Stimulated activated CD4-positive, alpha-beta T cell treated with anti-CD3 and anti-CD28 coated beads, Interleukin-12 subunit alpha, Interleukin-12 subunit beta, amount 100 ng/mL, for 24 hours (primary cell): ENCODE measurements at regions not wholly inside any gene's neighbourhood (a gene's known extent, or its start where the extent isn't known, plus 50 kb on each side); places are given as distances from the start of the nearest gene placed in this dataset.
"Not testable (repeated sequence)": the region's sequence is repeated elsewhere in the genome, so short reads cannot be mapped to it uniquely, and the experiment has no call there.

Experiments used
- DNase-seq, 2 experiments: peaks; one replicate each; pipeline ENCODE4 v3.0.0-alpha.2; 2020; ENCODE audit warnings: low read depth in 2 of 2

DNA sequence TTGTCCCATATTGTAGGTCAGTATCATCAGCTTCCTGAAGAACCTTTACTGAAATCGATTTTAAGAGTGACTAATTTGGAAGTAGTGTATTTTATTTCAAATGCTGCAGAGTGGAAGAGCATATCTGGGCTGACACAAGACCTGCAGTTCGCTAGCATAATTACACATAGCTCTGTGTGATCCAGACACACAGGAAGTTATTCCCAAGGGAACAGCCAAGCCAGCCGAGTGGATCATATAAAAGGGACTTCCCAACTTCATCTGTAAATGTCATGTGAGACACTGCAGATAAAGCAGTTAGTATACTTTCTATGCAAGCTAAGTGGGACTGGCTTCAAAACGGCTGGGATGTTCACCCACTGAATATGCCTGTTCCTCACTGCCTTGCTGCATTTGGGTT is 760.4 kb downstream of the SLITRK1 start:
- DNase-seq = no peak

DNA sequence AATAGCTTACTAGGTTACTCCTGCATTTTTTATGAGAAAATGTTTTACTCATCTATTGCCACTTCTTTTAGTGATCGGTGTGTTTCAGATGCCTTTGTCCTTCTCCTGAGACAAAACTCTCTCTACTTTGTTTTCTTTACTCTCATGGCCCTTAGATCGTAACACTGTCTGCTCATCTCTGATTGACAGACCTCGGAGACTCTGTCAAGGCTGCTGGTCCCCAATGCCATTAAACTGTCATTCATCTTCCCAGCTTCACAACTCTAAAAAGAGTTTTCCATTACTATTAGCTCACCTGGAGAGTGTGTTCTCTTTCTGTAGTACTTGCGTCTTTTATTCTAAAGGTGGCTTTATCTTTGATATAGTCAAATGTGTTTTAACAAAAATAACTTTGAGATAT is 765.2 kb downstream of the SLITRK1 start:
- no peak for DNase-seq

DNA sequence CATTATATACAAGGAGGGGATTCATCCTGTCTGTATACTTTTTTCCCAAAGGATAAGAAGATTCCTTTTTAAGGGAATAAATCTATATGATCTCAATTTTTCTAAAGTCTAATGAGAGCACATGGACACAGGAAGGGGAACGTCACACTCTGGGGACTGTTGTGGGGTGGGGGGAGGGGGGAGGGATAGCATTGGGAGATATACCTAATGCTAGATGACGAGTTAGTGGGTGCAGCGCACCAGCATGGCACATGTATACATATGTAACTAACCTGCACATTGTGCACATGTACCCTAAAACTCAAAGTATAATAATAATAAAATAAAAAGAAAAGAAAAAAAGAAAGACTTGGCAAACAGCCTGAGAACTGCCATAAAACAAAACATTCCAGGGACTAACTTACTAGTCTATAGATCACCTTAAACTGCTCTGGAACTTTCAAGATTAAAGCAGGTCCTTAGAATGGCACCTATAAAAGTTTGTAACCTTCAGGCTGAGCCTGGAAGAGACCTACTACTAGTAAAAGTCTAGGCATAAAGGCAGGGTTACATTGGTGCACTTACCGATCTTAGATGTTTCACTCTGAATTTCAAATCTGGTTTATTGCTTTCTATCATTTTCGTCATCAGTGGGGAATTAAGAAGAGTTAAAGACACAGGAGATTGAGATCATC is 780.6 kb downstream of the SLITRK1 start:
- not testable (repeated sequence) for DNase-seq

DNA sequence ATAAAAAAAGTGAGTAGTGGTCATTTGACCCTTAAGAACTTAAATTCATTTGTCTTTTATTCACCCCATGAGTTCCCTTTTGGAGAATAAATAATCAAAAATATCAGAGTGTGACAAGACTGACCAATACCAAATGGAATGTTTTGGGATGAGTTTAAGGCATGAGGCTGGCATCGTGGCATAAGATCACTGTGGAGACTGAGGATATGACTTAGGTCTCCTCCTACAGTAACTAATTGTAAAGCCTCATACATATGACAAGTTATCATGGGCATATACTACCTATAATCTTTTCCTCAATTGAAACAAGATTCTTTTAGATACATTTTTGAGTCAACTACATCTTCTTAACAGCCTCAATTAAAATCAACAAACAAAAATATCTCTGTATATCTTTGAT is 782.0 kb downstream of the SLITRK1 start:
- no peak for DNase-seq

DNA sequence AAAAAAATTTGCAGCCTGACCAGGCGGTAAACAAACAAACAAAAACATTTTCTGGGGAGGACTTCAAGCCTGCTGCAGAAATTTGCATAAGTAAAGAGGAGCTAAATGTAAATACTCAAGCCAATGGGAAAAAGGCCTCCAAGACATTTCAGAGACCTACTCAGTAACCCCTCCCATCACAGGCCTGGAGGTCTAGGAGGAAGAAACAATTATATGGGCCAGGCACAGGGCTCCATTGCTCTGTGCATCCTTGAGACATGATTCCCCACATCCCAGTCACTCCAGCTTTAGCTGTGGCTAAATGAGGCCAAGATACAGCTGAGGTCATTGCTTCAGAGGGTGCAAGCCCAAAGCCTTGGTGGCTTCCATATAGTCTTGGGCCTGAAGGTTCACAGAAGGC is 793.4 kb downstream of the SLITRK1 start:
- no peak for DNase-seq

DNA sequence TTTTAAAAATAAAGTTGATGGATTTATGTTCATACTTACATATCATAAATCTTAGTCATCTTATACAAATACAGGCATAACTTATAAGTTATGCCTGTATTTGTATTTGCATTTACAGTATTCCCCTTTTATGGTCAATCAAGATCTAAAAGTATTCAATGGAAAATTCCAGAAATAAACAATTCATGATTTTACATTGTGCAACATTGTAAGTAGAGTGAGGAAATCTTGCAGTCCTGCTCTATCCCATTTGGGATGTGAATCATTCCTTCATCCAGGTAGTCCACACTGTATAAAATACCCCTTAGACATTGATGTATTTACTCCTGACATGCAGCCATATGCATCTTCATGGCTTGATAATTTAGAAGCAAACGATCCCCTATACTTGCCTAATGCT is 795.3 kb downstream of the SLITRK1 start:
- DNase-seq = no peak

DNA sequence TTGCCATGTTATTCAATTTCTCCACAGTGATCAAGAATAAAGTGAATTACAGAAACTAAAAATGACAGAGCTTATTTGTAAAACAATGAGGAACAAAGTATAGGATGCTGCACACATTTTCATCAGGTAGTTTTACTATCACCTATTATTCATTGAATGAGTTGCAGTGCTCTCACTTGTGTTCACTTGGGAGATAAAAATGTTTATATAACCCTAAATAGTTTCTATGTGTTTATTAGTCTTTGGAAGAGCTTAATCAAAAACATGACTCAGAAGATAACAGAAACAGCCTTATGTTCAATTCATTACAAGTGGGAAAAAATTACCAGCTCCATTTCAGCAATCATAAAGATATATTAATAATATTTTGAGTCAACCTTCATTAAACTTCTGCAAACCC is 796.2 kb downstream of the SLITRK1 start:
- no peak for DNase-seq

DNA sequence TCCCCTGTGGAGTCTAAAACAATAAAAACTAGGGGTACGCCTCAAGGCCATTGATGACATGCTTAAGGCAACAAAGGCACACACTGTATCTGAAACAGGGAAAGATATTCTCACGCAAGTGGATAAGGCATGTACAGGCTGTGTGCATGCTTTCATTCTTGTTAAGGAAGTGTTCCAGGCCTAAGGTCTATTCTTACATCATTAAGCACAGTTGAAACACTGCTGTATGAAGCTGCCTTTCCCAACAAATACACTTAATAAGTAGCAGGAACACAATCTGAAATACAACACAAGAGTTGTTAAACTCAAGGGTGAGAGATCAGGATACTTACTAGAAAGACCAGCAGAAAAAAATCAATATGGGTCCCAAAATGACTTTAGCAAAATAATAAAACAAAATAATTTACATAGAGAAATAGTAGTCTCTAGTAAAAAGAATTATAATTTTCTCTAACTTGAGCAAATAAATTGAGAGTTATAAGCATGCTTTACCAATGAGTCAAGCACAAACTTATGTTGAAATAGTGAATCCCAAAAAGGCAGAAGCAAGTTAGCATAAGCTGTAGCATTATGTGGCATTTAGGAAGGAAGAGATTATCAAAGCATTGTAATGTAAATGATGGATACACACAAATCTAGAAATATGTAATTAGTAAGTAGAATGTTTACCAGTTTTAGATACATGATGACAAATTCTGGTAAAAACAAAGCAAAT is 796.9 kb downstream of the SLITRK1 start:
- DNase-seq = no peak

DNA sequence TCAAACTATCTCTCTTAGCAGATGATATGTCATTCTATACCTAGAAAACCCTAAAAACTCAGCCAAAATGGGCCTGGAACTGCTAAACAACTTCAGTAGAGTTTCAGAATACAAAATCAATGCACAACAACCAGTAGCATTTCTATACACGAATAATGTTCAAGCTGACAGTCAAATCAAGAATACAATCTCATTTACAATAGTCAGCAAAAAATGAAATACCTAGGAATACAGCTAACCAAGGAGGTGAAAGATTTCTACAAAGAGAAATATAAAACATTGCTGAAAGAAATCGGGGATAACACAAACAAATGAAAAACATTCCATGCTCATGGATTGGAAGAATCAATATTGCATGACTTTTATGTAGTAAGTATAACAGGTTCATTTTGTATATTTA is 804.8 kb downstream of the SLITRK1 start:
- DNase-seq = no peak

DNA sequence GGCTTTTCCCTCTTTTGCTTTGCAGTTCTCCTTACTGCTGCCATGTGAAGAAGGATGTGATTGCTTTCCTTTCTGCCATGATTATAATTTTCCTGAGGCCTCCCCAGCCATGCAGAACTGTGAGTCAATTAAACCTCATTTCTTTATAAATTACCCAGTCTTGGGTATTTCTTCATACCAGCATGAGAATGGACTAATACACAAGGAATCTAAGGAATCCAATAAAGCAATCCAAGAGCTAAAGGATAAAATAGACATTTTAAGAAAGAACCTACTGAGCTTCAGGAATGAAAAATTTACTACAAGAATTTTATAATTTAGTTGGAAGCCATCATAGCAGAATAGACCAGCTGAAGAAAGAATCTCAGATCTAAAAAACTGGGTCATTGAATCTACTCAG is 808.3 kb downstream of the SLITRK1 start:
- DNase-seq = not testable (repeated sequence)

DNA sequence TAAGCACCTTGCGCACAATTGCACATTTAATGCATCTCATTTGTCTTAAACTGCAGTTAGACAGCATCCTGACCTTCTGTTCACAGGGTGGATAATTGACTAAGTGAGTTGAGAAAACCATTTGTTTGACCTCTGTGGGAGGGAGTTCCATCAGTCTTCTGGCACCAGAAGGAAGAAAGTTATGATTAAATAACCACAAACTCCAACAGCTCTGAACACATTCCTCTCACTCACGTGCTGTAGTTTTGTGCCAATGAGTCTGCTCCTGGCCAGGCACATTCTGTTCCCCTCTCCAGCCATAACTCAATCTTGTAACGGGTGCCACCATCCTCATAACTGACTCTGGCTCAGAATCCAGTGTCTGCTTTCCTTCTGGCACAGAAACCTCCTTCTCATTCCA is 817.2 kb downstream of the SLITRK1 start:
- no peak for DNase-seq

DNA sequence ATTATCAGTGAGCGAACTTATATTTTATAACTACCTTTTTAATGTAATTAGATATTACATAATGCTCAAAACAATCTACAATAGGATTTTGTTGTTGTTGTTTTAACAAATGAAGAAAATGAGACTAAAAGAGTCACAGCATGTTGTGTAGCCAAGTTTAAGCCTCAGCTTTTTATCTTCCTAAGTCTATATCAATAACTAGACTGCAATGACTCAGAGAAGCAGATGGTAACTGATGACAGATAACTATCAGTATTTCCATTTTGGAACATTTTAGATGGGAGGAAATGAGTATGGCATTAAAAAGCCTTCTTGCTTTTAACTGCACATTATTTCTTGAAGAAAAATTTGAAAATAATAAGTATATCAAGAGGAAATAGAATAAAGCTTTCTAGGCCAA is 825.2 kb downstream of the SLITRK1 start:
- no peak for DNase-seq

DNA sequence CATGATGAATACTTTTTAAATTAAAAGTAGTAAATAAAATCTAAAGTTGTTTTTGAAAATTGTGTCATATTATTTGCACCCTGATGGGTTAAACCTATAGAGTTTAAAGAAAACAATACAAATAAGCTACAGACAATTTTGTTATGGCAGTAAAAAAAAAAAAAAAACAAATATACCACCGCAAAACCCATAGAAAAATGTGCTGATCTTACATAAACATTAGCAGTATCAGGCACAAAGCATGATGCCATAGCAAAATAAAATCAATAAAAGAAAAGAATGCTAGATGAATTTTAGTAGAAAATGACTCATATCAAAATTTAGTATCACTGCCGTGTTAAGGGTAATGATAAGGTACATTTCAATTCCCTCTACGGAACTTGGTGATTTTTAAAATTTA is 826.0 kb downstream of the SLITRK1 start:
- no peak for DNase-seq

DNA sequence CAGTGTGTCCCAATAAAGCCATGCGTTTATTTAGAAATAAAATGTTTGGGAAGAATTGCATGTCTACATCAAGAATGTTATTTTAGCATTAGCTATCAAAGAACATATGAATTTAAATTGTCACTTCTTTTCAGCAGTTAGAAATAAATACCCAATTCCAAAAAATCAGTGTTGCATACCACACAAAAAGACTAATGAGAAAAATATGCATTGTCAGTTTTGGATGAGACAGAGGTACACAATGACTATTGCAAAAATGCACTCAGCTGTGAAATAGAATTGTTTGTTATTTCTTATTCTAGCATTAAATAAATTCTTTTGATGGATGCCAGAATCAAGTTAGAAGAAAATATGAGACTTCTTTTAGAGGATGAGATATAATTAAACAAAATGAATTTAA is 833.9 kb downstream of the SLITRK1 start:
- no peak for DNase-seq

DNA sequence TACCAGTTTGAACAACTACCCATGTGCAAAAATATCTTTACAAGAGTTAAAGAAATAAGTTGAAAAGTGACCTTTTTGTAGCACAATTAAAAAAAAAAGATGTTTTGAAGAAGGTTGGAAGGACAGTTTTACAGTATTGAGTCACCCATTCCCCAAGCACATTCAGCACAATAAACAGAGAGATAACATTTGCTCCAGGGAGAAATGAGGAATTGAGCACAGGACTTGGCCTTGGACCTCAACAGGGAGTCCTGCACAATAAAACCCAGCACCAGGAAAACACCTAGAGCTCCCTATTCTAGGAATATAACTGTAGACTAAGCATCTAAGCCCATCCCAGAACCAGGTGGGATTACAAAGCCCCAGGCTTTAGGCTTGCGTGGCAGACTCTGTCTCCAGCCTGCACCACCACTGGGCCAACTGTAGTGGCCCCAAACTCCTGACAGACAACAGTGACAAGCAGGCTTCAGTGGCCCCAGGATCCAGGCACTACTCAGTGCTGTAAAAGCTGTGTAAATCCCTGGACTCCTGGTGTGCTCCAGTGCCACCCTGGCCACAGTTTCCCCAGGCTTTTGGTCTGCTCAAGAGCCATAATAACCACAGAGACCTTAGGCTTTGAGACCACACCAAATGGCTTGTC is 857.2 kb downstream of the SLITRK1 start:
- DNase-seq = no peak

DNA sequence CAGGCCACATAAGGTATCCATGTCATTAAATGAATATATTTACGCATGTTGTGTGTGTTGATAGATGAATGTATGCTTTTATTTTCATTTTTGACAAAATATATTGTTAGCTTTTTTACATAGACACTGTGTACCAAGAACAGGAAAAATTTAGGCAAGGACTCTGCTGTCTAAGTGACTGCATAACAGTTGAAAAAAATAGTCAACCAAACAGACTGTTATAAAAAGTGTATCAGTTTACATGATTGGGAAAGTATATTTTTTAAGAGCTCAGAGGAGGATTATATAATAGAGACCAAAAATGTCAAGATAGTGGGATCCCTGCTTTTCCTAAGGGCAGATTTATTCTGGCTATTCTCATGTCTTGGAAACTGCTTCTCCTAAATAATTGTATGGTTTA is 858.0 kb downstream of the SLITRK1 start:
- DNase-seq = no peak

DNA sequence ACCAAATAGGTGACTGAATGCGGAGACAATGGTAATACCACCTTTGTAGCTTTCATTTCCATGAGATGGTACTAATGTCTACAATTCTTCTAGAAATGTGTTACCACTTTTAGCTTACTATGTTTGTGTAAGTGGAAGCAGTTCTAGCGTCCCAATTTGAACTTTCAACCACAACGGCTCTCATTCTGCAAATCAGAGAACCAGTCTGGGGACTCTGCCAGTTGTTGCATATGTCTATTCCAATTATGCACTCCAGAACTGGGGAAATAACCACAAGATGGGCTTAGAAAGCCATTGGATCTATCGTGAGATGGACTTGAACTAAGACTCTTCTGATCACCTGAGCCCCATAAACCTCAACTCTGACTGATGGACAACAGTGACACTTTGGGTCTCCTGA is 862.3 kb downstream of the SLITRK1 start:
- no peak for DNase-seq

DNA sequence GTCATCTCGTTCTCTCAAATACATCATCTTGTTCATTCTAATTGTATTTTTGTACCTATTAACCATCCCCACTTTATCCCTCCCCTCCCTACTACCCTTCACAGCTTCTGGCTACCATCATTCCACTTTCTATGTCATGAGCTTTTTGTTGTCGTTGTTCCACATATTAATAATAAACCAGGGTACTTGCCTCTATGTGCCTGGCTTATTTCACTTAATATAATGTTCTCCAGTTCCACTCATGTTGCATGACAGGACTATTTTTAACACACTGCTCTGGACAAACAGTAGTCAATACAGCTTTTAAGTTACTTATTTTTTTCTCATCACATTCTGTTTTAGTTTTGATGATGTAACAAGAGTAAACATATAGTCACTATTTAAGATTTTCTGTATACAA is 872.3 kb downstream of the SLITRK1 start:
- DNase-seq = no peak

DNA sequence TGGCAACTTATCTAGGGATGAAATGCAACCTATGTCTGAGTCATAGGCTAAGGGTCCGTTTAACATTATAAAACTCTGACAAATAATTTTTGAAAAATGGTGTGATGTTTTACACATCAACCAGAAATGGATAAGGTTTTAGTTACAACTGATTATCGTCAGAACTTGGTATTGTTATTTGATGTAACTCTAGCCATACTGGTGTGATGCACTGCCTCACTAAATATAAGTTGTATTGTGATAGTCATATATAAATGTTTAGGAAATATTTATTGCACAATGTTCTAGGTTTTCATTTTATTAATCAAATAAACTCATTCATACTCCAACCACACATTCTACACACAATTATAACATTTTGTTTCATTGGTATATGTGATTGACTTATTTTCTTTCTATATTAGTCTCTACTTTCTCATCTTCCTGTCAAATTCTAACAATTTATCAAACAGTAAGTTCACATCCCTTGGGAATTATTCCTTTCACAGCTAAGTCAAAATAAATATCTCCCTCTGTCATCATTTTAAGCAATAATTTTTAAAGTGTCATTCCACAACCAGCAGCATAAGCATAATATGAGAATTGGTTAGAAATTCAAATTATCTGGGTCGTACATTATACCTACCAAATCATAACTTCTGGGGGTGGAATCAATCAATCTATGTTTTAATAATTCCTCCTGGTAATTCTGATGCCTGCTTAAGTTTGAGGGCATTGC is 873.9 kb downstream of the SLITRK1 start:
- DNase-seq = no peak

DNA sequence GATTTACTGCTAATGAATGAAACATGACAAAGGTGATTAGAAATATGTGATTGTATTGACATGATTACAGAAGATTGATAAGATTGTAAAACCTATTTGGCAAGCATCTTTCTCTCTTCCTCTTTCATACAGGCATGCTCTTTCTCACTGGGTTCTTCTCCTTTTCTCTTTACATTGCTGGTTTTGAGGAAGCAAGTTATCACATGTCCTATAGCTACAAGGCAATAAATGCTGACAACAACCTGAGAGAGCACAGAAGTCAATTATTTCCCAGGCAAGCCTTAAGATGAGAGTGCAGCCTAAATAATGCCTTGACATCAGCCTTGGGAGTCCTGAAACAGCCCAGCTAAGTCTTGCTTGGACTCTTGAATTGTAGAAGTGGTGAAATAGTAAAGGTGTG is 875.0 kb downstream of the SLITRK1 start:
- no peak for DNase-seq

DNA sequence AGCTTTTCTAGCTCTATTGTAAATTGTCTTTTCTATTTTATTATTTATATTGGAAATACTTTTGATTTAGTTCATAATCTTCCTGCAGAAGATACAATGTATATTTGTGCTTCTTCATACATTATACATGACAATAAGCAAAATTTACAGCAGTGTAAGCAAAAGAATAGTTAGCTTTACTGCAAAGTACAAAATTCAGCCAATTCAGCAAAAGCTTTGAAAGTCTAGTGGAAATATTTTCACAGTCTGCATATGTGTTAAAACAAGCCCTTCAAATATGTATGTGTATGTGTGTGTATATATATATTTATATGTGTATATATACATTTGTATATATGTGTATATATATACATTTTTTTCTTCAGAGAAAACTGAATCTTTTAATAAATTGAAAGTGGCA is 879.1 kb downstream of the SLITRK1 start:
- DNase-seq = no peak

DNA sequence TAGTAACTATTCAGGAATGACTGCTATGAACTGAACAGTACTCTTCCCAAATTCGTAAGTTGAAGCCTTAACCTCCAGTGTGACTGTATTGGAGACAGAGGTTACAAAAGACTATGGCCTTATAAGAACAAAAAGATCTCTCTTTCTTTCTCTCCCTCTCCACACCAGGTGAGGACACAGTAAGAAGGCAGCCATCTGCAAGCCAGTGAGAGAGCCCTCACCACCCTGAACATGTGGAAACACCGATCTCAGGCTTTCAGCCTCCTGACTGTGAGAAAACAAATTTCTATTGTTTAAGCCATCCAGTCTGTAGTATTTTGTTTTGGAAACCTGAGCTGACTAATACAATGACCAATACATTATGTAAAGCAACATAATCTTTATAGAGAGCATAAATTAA is 888.9 kb downstream of the SLITRK1 start:
- DNase-seq = no peak

DNA sequence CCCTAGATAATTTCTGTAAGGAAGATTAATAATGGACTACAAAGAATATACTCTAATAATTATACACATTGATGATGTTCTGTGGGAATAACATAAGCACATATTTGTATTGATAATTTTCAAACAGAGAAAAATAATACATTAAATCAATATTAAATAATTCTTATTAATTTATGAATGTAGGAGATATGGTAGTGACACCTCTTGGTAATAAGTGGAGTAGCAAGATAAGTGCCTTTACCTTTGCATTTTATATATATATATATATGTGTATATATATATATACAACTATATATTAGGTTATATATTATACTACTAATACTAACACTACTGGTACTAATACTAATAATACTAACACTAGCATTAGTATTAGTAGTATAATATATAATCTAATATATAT is 905.8 kb downstream of the SLITRK1 start:
- no peak for DNase-seq
